Fibroblast of mammary gland (primary cell): ENCODE measurements at regions not wholly inside any gene's neighbourhood (a gene's known extent, or its start where the extent isn't known, plus 50 kb on each side); places are given as distances from the start of the nearest gene placed in this dataset.

Source experiments
- DNase-seq: peaks from one replicate; pipeline ENCODE4 v3.0.0-alpha.2; 2010; ENCODE audit warnings: low read depth
- H3K4me3 ChIP-seq: 2 replicates; pipeline ENCODE4 v1.5.1; 2011; ENCODE audit warnings: low read depth, mild to moderate bottlenecking, low read length, moderate library complexity; ENCODE audit not compliant: control insufficient read depth
- CTCF ChIP-seq: conservative IDR thresholded peaks from 2 replicates; pipeline ENCODE4 v1.5.1; 2011; ENCODE audit warnings: low read depth, low read length, inconsistent platforms; ENCODE audit not compliant: control insufficient read depth, insufficient read depth

- no peak overlapping the region for H3K4me3 ChIP-seq
- DNase-seq: no peak
- TF ChIP-seq CTCF: no peak
These were observed 611.1 kb downstream of the AACS start for GRCh38 chr12:125676366-125676765.

GRCh38 chr12:125677829-125678228 is 612.6 kb downstream of the AACS start:
- TF ChIP-seq CTCF: no peak
- DNase-seq: no peak
- H3K4me3 ChIP-seq: no peak overlapping the region

GRCh38 chr12:125678589-125678993 is 613.4 kb downstream of the AACS start:
- no peak overlapping the region for H3K4me3 ChIP-seq
- TF ChIP-seq CTCF: no peak
- DNase-seq: no peak

GRCh38 chr12:125683748-125684381 is 618.6 kb downstream of the AACS start:
- no peak for TF ChIP-seq CTCF
- no peak overlapping the region for H3K4me3 ChIP-seq
- no peak for DNase-seq

GRCh38 chr12:125684968-125685790 is 619.9 kb downstream of the AACS start:
- TF ChIP-seq CTCF: no peak
- DNase-seq: no peak
- H3K4me3 ChIP-seq: no peak overlapping the region

GRCh38 chr12:125685915-125686314 is 620.7 kb downstream of the AACS start:
- DNase-seq: no peak
- H3K4me3 ChIP-seq: no peak overlapping the region
- TF ChIP-seq CTCF: no peak
